Osteocyte (in vitro differentiated cells): ENCODE measurements at regions not wholly inside any gene's neighbourhood (a gene's known extent, or its start where the extent isn't known, plus 50 kb on each side); places are given as distances from the start of the nearest gene placed in this dataset.

Experiments
- DNase-seq: peaks from one replicate; pipeline ENCODE4 v3.0.0; 2021; ENCODE audit warnings: mixed read lengths; ENCODE audit not compliant: unreplicated experiment; ENCODE audit errors: extremely low spot score
- H3K27ac Mint-ChIP-seq: one replicate; pipeline ENCODE4 v1.8.0; 2021; ENCODE audit warnings: mild to moderate bottlenecking, mixed read lengths; ENCODE audit not compliant: unreplicated experiment
- H3K27me3 Mint-ChIP-seq: one replicate; pipeline ENCODE4 v1.8.0; 2021; ENCODE audit warnings: mixed read lengths; ENCODE audit not compliant: unreplicated experiment
- H3K36me3 Mint-ChIP-seq: one replicate; pipeline ENCODE4 v1.8.0; 2021; ENCODE audit warnings: mixed read lengths; ENCODE audit not compliant: unreplicated experiment
- H3K4me1 Mint-ChIP-seq: one replicate; pipeline ENCODE4 v1.8.0; 2021; ENCODE audit warnings: mixed read lengths; ENCODE audit not compliant: unreplicated experiment
- H3K4me3 Mint-ChIP-seq: one replicate; pipeline ENCODE4 v1.8.0; 2021; ENCODE audit warnings: mild to moderate bottlenecking, moderate library complexity, mixed read lengths; ENCODE audit not compliant: unreplicated experiment
- H3K9me3 Mint-ChIP-seq: one replicate; pipeline ENCODE4 v1.8.0; 2021; ENCODE audit warnings: mixed read lengths; ENCODE audit not compliant: unreplicated experiment
- CTCF ChIP-seq: fragments of 200-600 bp; sonication (generic); IDR thresholded peaks from 2 replicates; pipeline ENCODE4 v1.5.0; 2021; ENCODE audit warnings: antibody characterized with exemption, mild to moderate bottlenecking, moderate library complexity

- DNase-seq, result no peak
- Mint-ChIP-seq H3K4me3 (no peak overlapping the region), H3K27ac (no peak overlapping the region), H3K27me3 (peaks cover 6% of the 10 kb centered on the region), H3K4me1 (no peaks in the 10 kb centered on the region), H3K9me3 (no peaks in the 10 kb centered on the region), H3K36me3 (no peaks in the 10 kb centered on the region)
- no peak for TF ChIP-seq CTCF
These were observed 335.5 kb upstream of the SPRED2 start for GRCh38 chr2:65767946-65768345.

DNA sequence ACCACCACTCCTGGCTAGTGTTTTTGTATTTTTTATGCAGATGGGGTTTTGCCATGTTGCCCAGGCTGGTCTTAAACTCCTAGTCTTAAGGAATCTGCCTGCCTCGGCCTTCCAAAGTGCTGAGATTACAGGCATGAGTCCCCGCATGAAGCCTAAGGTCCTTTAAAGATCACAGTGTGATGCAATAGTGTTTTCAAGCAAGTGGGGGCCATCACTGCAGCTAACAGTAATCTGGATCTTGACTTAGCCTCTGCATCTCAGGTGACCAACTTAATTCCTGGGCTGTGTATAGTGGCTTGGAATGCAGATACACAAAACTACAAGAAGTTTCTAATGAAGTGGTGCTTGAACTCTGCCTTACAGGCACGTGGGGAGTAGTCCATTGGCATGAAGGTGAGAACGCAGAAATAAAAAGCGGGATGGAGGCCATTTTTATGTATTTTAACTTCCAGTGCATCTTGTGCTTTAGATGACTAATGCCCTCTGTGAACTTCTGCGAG lies 334.4 kb upstream of the SPRED2 start:
- no peak for TF ChIP-seq CTCF

DNA sequence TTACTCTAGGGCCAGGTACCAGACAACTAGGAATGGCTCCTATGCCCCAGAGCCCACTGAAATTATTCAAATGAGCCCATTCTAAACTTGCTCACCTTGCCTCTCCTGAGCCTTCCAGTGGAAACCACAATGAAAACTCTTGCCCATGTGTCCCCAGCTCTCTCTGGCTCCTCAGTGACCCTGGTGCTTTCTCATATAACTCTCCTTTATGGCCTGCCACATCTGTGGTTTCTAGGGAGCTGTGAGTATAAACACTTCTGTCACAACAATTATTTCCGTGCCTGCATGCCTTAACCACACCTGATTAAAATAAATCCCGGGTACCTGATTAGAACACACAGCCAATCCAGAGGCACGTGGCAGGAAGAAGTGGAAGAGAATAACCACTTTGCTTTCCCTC lies 333.0 kb upstream of the SPRED2 start:
- Mint-ChIP-seq H3K27me3 (peaks cover 16% of the 10 kb centered on the region), H3K9me3 (no peaks in the 10 kb centered on the region), H3K36me3 (no peaks in the 10 kb centered on the region), H3K4me3 (no peak overlapping the region), H3K4me1 (no peaks in the 10 kb centered on the region), H3K27ac (no peak overlapping the region)
- TF ChIP-seq CTCF, result no peak
- DNase-seq, result no peak

More for the DNA sequence above, 334.4 kb upstream of the SPRED2 start:
- Mint-ChIP-seq H3K27me3 (peaks cover 6% of the 10 kb centered on the region), H3K4me1 (no peaks in the 10 kb centered on the region), H3K4me3 (no peak overlapping the region), H3K9me3 (no peaks in the 10 kb centered on the region), H3K36me3 (no peaks in the 10 kb centered on the region), H3K27ac (no peak overlapping the region)
- DNase-seq, result no peak

DNA sequence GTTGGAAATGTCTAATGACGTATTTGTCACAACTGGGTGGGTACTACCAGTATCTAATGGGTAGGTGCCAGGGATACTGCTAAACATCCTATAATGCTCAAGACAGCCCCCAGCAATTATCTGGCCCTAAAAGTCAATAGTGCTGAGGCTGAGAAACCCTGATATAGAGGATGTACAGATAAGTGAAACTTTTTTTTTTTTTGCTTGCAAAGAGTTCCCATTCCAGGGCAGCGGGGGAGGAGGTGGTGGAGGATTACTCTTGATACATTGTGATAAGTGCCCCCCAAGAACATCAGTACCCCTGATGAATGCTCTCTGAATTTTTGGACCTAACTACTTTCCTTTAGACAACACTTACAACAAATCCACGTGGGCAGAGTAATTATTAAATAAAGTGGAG lies 329.7 kb upstream of the SPRED2 start:
- Mint-ChIP-seq H3K9me3 (peaks cover 5% of the 10 kb centered on the region), H3K4me3 (no peak overlapping the region), H3K27ac (no peak overlapping the region), H3K36me3 (no peaks in the 10 kb centered on the region), H3K27me3 (peaks cover 30% of the 10 kb centered on the region), H3K4me1 (no peaks in the 10 kb centered on the region)
- TF ChIP-seq CTCF, result no peak
- DNase-seq, result no peak

GRCh38 chr2:65754219-65754618 lies 321.8 kb upstream of the SPRED2 start:
- Mint-ChIP-seq H3K27ac (no peak overlapping the region), H3K27me3 (peaks cover 3% of the 10 kb centered on the region), H3K4me3 (no peak overlapping the region), H3K9me3 (peaks cover 5% of the 10 kb centered on the region), H3K4me1 (peaks cover 7% of the 10 kb centered on the region), H3K36me3 (no peaks in the 10 kb centered on the region)
- no peak for TF ChIP-seq CTCF
- DNase-seq, result no peak
